Limb (tissue), 2 donors: ENCODE measurements at regions not wholly inside any gene's neighbourhood (a gene's known extent, or its start where the extent isn't known, plus 50 kb on each side); places are given as distances from the start of the nearest gene placed in this dataset.

Experiments used
- DNase-seq, 2 donors: peaks; one replicate each; pipeline ENCODE4 v3.0.0-alpha.2; 2016; ENCODE audit errors: extremely low spot score in 2 of 2

DNA sequence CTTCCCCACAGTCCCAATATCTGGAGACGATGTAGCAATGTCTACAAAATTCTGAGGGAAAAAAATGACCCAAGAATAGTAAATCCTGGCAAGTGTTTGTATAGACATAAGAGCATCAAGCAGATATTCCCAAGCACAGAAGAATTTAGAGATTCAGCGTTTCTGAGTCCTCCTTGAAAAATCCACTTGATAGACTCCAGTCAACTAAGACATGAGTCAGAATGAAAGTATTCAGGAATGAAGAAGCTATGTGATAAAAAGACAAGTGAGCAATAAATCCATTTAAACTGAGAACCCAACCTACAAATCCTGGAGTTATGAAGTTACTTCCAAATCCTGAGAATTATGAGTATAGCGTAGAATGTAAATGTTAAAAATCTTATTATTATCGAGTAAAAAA, 86.1 kb upstream of the NPY start:
- DNase-seq: no peak

DNA sequence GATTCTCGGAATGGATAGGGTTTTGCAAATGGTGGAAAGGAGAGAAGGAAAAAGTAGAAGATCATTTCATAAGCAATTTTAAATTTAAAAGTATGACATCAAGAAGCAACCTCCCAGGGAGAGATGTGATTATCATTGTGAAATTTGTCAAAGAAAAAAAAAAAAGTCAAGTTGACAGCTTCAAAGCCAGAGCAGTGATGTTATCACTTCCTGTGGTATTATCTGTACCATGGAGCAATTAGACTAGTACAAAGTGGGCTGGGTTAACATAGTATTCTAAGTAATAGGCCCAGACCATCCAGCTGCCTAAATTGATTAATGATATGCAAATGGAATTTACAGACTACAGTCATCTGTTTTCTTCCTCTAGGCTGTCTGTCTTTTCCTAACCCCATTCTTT, 84.0 kb upstream of the NPY start:
- DNase-seq: no peak

DNA sequence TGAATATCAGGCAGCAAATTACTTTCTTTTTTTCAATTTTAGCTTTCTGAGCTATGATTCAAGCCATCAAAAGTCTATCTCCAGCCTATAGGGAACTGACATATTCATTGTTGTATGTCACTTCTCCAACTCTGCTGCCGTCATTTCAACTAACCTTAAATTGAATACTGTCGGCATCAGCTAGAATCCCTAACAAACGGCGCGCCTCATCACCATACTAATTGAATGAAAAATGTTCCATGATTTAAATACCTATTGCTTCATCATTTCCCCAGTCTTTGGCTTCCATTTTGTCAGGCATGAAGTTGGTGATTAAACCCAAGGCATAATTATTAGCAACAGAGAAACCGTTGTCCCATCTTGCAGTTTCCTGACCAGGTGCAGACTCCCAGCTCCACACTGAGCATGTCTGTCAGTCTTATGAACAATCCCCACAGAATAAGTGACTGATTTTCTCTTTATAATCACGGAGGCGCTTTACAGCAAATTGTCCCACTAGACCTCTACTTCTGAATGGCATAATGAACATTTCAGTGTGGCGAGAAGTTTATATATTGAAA, 83.5 kb upstream of the NPY start:
- DNase-seq: no peak

DNA sequence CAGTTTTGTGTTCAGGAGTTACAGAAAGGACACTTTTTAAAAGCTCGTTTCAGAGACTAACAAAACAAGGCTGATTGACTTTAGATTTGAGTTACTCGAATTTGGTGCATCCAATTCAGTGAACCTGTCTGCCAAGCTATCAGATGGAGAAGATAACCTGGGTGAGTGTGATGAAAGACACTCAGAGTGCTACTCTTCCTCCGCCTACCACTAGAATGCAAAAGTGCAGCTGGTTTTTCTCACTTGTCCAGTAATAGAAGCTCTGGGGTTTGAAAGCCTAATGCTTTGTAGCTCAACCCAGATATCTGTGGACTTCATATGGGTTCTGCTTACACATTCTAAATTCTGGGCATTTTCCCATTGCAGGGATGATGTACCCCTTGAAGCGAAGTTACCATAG, 82.8 kb upstream of the NPY start:
- DNase-seq: no peak

DNA sequence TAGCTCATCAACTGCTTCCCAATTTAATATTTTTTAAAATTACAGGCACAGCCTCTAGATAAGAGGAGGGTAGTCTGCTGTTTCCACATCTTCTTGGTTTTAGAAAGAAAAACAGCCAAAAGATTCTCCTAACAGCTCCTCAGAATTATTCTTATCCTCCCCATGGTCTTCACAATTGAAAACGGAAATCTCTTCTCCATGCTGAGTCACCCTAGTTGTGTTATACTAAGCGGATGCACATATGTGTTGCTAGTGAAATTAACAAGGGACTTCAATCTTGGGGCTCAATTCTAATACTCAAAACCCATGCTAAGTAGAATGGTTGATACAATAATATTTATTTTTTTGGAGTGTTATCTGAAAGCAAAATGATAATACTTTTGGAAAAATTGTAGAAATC, 71.9 kb upstream of the NPY start:
- no peak for DNase-seq

DNA sequence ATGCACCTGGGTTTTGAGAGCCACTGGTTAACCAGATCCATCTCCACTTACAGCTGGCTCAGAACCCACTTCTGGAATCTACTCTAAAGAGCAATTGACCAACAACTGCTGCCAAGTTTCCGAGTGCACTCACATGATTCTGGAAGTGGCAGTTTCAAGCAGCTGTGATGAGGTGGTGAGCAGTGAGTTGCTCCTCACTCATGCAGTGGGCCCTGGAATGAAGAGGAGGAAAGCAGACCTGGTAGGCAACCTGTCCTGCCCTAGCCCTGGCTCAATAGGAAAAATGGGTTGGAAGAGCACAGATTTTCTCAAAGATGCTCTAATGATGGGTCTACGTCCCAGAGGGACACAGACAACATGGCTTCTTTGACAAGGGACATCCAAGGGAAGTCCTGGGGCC, 70.7 kb upstream of the NPY start:
- no peak for DNase-seq

DNA sequence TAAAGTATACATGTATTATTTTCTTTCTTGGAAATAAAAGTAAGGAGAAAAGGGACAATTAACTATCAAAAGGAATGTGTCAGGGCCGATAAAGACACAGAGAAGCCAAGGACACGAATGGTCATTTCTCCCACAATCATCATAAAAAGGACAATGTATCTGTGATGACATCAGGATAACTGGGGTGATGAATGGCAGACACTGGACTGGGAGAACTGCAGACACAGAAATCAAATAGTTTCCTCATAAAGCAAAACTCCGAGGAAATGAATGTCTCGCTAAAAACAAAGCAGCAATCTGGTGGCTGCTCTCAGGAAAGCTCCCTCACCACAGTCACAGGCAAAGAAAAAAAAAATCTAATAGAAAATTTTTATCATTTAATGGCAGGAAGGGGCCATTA, 69.3 kb upstream of the NPY start:
- DNase-seq: no peak

DNA sequence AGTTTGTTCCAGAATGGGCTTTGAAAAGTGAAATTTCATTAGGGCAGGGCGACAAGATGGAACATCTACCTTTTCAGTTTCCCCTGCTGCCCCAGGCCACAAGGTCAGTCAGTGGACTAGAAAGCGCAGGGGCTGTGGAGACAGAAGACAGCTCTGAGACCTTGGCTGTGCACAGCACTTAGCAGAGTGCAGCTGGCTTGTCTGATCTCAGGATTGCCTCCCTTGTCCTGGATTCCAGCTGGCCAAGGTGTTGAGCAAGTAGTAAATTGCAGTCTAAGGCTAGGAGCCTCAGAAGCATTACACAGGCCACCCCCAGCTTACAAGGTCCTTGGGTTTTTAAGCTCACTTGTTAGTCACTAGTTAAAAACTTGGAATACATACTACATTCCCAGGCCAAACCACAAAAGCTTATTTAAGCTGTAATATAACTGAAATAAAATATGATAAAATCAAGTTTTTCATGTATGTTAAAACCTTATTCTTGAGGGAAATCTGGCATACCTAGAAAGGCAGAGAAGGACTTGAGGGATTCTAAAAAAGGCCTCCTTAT, 67.3 kb upstream of the NPY start:
- no peak for DNase-seq

DNA sequence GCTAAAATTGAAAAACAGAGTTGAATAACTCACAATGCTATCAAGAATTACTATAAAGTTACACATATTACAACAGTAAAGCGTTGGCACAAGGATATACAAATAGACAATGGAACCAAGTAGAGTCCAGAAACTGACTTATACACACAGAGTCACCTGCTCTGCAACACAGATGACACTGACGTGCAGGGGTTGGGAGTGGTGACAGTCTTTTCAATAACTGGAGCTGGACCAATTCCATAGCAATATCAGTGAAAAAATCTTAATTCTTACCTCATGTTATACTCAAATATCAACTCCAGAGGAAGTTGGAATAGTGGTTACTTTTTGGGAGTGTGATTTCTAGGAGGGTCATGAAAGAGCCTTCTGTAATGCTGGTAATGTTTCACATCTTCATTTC, 62.5 kb upstream of the NPY start:
- no peak for DNase-seq

DNA sequence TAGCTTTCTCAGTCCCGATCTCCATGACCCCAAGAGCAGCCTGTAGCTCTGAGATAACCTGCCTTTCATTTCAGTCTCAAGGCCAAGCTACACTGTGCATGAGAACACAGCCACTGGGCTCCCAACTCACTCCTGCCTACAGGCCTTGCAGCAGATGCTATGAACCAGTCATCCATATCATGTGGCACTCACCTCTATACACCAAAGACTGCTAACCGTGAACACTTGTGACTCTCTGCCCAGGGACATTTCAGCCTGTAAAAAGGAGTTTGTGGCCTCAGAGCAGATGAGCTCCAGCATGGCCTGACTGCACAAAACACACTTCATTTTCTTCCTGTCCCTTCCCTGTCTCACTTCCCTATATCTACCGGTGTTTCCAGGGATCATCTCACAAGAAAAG, 56.9 kb upstream of the NPY start:
- no peak for DNase-seq

DNA sequence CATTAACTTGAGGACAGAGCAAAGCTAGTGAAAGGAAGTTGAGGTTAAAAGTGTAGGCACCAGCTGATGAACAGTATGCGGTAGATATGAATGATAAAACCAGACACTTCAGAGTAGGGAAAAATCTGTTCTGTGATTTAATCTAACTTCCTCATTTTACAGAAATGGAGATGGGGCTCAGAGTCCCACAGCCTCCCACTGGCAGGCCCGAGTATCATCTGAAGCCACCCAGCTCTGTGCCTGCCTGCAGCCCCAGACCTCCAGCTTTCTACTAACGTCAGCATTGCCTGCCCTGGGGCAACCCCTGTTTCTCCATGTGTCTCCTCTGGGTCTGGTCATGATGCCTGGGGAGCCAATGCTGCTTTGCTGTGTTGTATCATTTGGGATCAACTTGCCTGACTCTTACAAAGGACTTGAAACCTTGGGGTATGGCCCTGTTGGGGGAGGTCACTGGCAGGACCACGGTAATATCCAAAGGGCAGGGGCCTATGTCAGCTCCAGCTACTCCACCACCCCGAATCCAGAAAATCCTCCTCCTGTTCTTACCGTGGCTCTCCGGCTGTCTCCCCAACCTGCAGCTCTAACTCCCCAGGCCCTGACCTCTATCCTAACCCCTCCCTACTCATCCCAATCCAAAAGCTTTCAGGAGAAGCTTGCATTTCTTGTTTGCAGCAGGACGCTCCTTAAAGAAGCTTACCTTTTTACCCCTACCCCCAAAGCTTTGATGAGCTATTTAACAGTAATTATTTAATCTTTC, 56.2 kb upstream of the NPY start:
- DNase-seq: no peak

DNA sequence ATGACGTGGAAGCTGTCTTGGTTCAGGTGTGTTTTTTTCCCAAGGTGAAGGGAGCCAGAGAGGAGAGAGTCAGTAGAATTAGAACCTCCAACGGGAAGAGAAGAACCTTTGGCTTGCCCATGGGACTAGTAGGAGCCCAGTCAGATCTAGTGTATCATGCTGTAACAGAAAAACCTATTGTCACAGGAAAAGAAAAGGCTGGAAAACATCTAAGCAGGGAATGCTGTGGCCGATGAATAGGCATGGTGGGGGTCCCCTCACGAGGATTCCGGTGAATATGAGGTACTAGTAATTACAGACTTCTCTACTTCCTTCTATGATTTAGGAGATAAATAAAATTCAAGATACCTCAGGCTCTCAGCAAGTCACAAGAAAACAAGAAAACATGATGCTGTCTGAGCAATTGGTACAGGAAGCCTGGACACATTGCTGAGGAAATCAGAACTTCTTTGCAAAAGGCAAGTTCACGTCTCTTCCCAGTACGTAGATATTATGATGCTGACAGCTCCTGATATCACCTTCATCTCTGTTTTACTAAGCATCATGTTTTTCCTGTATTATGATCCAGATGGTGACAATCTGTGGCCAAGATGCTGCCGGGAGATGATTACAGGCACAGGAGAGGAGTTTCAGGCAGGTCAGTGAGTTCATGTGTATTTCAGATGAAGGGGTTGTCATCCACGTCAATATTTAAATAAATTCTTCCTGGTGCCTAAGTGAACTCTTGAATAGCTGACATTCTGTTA, 54.3 kb upstream of the NPY start:
- DNase-seq: no peak

DNA sequence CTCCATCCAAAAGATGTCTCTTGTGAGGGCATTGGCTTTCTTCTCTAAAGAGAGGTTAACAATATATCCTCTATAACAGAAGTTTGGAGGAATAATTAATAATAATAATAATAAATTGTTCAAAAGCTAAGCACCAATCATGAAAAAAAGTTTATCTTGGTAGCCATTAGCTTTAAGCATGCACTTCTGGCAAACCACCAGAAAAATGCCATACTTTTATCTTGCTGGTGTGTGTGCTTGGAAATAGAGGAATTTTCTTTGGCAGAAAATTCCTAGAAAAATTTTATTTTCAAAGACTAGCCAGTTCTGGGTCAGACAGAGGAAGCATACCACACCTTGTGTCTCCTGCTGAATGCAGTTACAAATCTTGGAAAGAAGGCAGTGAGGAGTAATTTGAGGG, 52.5 kb upstream of the NPY start:
- DNase-seq: no peak

DNA sequence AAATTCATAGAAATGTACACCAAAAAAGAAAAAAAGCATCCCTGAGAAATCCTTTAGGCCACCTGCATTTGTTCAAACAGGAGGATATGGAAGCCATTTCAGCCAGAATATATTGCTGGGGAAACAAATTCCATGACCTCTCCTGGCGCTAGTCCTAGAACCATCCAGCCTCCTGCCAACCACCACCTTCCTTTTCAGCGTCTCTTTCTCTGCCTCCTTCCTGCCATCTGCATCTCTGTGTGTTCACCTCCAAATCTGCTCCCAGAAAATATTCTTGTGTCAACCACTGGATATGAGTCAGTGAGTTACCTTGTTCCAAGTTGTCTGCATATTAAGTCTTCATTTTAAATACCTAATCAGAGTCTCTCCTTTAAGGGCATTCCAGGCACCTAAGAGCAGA, 50.6 kb upstream of the NPY start:
- no peak for DNase-seq
